ENCODE measurements at regions not wholly inside any gene's neighbourhood (a gene's known extent, or its start where the extent isn't known, plus 50 kb on each side); places are given as distances from the start of the nearest gene placed in this dataset.
A peak's percentile ranks its signal among the peaks of the same experiment; 100 is the strongest.

DNA sequence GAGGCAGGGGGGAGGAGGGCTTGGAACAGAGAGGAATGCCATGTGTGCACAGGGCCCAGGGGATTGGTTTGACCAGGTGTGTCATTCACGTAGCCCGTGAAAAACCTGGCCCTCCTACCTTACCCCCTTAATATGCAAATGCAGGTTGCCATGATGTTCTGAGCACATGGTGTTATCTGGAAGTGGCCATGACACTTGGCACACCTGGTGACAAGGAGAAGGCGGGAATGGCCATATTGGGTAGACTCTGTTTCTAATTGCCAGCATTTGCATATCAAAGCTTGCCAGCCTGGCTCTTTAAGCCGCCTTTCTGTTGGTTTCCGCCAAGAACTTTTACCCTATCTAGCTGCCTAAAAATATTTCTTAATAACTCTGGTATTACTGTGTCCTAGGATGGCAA, 202.1 kb upstream of the DPH6 start:
- ChIA-PET CTCF (ENCODE audit: low intra/inter-chr PET ratio) (no interaction called here), POLR2A (interaction anchor here (0.7 kb wide), 2 partner anchors 48 to 409 kb away, joined by 3 read pairs; no protein-coding TSS in a partner anchor)
- 30% methylated on average over 5 of the region's 5 CpGs for WGBS (ENCODE audit: insufficient coverage, low coverage, missing lambda C conversion rate)
- BruUV-seq (replicated peaks), result no TSS peak
- Histone ChIP-seq H3K4me2 (ENCODE audit: insufficient read depth, low read length) (no peak overlapping the region), H3K9ac (ENCODE audit: insufficient read depth in 1 of 2, low read depth in 2 of 2, low read length in 2 of 2) (no peak overlapping the region), H3K4me1 (replicated peaks in 1 of 2; ENCODE audit: control insufficient read depth in 2 of 2, insufficient read depth in 2 of 2, low read length in 2 of 2) (no peaks in the 10 kb centered on the region), H3K9me3 (replicated peaks; ENCODE audit: control insufficient read depth, insufficient read depth, low read depth, low read length) (no peaks in the 10 kb centered on the region), H3K27me3 (ENCODE audit: control insufficient read depth in 2 of 2, insufficient read depth in 2 of 2, low read length in 2 of 2) (no peaks in the 10 kb centered on the region), H3K36me3 (ENCODE audit: control insufficient read depth, insufficient read depth, low read length) (no peaks in the 10 kb centered on the region), H3K9me1 (ENCODE audit: control insufficient read depth, insufficient read depth, low read length) (no peaks in the 10 kb centered on the region), H3K79me2 (ENCODE audit: control insufficient read depth, insufficient read depth, low read length) (no peaks in the 10 kb centered on the region), H4K20me1 (replicated peaks; ENCODE audit: control insufficient read depth, insufficient read depth, low read length) (no peaks in the 10 kb centered on the region), H3K27ac (ENCODE audit: extremely low read depth, low read depth, low read length) (no peak overlapping the region), H3K4me3 (no peak overlapping the region), H2AFZ (ENCODE audit: low read depth, low read length) (no peak overlapping the region)
- no peak for DNase-seq (ENCODE audit: extremely low read depth in 1 of 4, low spot score in 3 of 4)
- no peak for ATAC-seq
- intact Hi-C loops (cut with micrococcal nuclease), result no loop called here
- TF ChIP-seq TCF7L2 (IDR thresholded peaks at IDR 0.05; ENCODE audit: low read depth, low read length) (no peak), TRIM28 (IDR thresholded peaks at IDR 0.05) (no peak), GTF2A2 (tag; IDR thresholded peaks at IDR 0.05) (no peak), GATA2 (CRISPR knock-in tag; IDR thresholded peaks at IDR 0.05) (no peak)
- in situ Hi-C loops (cut with MboI), result no loop called here
- FAIRE-seq, result no peak

DNA sequence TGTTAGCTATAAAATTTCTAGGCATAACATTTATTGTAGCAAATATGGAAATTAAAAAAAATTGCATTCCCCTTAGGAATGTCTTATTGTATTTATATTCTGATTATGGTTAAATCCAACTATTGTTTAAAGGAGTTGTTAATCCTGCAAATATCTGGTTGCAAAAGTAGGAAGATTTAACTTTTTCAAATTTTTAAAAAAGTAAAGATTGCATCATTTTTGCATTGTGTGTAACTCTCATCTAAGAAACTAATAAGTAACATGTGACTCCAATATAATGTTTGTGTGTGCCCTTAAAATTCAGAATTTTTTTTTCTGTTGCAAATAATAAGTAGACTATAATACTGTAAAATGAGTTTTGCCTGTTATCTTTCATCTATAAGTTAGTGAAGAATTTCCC, 204.1 kb upstream of the DPH6 start:
- no peak overlapping the region for H3K4me2 ChIP-seq (ENCODE audit: insufficient read depth, low read length)
- in situ Hi-C loops (cut with MboI), result no loop called here
- no peaks in the 10 kb centered on the region for H3K9me1 ChIP-seq (ENCODE audit: control insufficient read depth, insufficient read depth, low read length)
- no peaks in the 10 kb centered on the region for H3K79me2 ChIP-seq (ENCODE audit: control insufficient read depth, insufficient read depth, low read length)
- no peak overlapping the region for H3K27ac ChIP-seq (ENCODE audit: extremely low read depth, low read depth, low read length)
- TF ChIP-seq MIER1 (IDR thresholded peaks at IDR 0.05; ENCODE audit: low read depth) (no peak), CBFA2T2 (conservative IDR thresholded peaks at IDR 0.05) (no peak), ZSCAN32 (CRISPR knock-in tag; IDR thresholded peaks at IDR 0.05) (0 out of 2 replicates have a peak, but pooled peaks have one; percentile 36), SRSF3 (IDR thresholded peaks at IDR 0.05; ENCODE audit: insufficient read depth, low read length) (no peak), CEBPG (CRISPR knock-in tag; IDR thresholded peaks at IDR 0.05) (no peak), CEBPG (tag; conservative IDR thresholded peaks at IDR 0.05 in 1 of 2, IDR thresholded peaks at IDR 0.05 in 1 of 2) (peak; percentile 42 to 76; a peak in 2 of 4 replicates)
- TF ChIP-seq, protein P1, sequence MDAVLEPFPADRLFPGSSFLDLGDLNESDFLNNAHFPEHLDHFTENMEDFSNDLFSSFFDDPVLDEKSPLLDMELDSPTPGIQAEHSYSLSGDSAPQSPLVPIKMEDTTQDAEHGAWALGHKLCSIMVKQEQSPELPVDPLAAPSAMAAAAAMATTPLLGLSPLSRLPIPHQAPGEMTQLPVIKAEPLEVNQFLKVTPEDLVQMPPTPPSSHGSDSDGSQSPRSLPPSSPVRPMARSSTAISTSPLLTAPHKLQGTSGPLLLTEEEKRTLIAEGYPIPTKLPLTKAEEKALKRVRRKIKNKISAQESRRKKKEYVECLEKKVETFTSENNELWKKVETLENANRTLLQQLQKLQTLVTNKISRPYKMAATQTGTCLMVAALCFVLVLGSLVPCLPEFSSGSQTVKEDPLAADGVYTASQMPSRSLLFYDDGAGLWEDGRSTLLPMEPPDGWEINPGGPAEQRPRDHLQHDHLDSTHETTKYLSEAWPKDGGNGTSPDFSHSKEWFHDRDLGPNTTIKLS (IDR thresholded peaks at IDR 0.05; ENCODE audit: borderline replicate concordance, low read depth), result no peak
- TF ChIP-seq, protein P2, sequence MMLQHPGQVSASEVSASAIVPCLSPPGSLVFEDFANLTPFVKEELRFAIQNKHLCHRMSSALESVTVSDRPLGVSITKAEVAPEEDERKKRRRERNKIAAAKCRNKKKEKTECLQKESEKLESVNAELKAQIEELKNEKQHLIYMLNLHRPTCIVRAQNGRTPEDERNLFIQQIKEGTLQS (IDR thresholded peaks at IDR 0.05), result peak; percentile 56; the same call in 1 of the 2 replicates
- TF ChIP-seq, protein P2 (CRISPR knock-in tag; conservative IDR thresholded peaks at IDR 0.05), result no peak
- DNase-seq (ENCODE audit: extremely low read depth in 1 of 4, low spot score in 3 of 4), result no peak
- no peak overlapping the region for H3K4me3 ChIP-seq
- H3K4me1 ChIP-seq (replicated peaks in 1 of 2; ENCODE audit: control insufficient read depth in 2 of 2, insufficient read depth in 2 of 2, low read length in 2 of 2), result no peaks in the 10 kb centered on the region
- intact Hi-C loops (cut with micrococcal nuclease), result loop anchor here (2.0 to 10.0 kb wide), 3 partner anchors 231 to 695 kb away; no protein-coding TSS in a partner anchor
- H3K27me3 ChIP-seq (ENCODE audit: control insufficient read depth in 2 of 2, insufficient read depth in 2 of 2, low read length in 2 of 2), result no peaks in the 10 kb centered on the region
- ChIA-PET POLR2A (no interaction called here), CTCF (ENCODE audit: low intra/inter-chr PET ratio) (no interaction called here)
- ATAC-seq, result no peak
- H4K20me1 ChIP-seq (replicated peaks; ENCODE audit: control insufficient read depth, insufficient read depth, low read length), result no peaks in the 10 kb centered on the region
- H3K9me3 ChIP-seq (replicated peaks; ENCODE audit: control insufficient read depth, insufficient read depth, low read depth, low read length), result no peaks in the 10 kb centered on the region
- H3K36me3 ChIP-seq (ENCODE audit: control insufficient read depth, insufficient read depth, low read length), result no peaks in the 10 kb centered on the region
- no peak for FAIRE-seq
- H2AFZ ChIP-seq (ENCODE audit: low read depth, low read length), result no peak overlapping the region
- no peak overlapping the region for H3K9ac ChIP-seq (ENCODE audit: insufficient read depth in 1 of 2, low read depth in 2 of 2, low read length in 2 of 2)
- no TSS peak for BruUV-seq (replicated peaks)
